ENCODE measurements at regions not wholly inside any gene's neighbourhood (a gene's known extent, or its start where the extent isn't known, plus 50 kb on each side); places are given as distances from the start of the nearest gene placed in this dataset.
A peak's percentile ranks its signal among the peaks of the same experiment; 100 is the strongest.

DNA sequence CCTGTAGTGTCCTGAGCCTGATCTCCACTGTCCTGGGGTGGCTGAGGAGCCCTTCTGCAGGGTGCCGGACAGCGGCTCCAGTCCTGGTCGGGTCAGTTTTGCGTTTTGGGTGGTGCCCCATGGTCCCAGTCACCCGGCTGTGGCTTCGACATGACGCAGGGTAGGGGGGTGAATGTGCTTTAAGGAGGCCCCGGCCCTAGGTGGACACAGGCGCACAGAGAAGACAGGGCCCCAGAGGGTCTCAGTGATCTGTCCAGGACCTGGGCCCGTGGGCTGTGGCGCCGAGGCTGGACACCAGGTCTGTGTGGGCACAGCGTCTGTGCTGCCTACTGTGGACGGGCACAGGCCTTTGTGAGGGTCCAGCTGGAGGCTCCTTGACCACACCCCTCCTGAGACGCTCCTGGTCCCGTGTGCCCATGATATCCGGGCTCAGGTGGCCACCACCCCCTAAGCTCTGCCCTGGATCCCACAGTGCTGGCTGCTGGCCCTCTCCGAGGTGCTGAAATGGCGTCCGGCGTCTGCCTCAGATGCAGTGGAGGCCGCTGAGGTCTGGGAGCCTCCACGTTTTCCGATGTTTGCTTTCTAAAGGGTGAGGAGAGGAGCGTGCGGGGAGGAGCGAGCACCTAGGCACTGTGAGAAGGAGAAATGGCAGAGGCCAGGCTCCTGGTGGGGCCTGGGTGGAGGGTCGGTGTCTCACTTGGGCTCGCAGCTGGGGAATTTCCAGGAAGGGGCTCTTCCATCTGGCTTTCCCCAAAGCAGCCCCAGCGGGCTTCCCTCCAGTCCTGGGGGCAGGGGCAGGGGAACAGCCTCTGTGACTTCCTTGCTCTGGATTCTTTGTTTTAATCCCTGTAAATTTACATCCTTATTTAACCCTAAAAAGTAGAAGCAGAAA lies 56.1 kb upstream of the ACSF3 start:
- TF ChIP-seq, protein P1, sequence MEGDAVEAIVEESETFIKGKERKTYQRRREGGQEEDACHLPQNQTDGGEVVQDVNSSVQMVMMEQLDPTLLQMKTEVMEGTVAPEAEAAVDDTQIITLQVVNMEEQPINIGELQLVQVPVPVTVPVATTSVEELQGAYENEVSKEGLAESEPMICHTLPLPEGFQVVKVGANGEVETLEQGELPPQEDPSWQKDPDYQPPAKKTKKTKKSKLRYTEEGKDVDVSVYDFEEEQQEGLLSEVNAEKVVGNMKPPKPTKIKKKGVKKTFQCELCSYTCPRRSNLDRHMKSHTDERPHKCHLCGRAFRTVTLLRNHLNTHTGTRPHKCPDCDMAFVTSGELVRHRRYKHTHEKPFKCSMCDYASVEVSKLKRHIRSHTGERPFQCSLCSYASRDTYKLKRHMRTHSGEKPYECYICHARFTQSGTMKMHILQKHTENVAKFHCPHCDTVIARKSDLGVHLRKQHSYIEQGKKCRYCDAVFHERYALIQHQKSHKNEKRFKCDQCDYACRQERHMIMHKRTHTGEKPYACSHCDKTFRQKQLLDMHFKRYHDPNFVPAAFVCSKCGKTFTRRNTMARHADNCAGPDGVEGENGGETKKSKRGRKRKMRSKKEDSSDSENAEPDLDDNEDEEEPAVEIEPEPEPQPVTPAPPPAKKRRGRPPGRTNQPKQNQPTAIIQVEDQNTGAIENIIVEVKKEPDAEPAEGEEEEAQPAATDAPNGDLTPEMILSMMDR (IDR thresholded peaks at IDR 0.05; ENCODE audit: insufficient read depth, low read length): no peak
- no peak for TF ChIP-seq POLR2AphosphoS5 (IDR thresholded peaks at IDR 0.05; ENCODE audit: low read depth)
- TF ChIP-seq, protein P2, sequence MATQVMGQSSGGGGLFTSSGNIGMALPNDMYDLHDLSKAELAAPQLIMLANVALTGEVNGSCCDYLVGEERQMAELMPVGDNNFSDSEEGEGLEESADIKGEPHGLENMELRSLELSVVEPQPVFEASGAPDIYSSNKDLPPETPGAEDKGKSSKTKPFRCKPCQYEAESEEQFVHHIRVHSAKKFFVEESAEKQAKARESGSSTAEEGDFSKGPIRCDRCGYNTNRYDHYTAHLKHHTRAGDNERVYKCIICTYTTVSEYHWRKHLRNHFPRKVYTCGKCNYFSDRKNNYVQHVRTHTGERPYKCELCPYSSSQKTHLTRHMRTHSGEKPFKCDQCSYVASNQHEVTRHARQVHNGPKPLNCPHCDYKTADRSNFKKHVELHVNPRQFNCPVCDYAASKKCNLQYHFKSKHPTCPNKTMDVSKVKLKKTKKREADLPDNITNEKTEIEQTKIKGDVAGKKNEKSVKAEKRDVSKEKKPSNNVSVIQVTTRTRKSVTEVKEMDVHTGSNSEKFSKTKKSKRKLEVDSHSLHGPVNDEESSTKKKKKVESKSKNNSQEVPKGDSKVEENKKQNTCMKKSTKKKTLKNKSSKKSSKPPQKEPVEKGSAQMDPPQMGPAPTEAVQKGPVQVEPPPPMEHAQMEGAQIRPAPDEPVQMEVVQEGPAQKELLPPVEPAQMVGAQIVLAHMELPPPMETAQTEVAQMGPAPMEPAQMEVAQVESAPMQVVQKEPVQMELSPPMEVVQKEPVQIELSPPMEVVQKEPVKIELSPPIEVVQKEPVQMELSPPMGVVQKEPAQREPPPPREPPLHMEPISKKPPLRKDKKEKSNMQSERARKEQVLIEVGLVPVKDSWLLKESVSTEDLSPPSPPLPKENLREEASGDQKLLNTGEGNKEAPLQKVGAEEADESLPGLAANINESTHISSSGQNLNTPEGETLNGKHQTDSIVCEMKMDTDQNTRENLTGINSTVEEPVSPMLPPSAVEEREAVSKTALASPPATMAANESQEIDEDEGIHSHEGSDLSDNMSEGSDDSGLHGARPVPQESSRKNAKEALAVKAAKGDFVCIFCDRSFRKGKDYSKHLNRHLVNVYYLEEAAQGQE (IDR thresholded peaks at IDR 0.05; ENCODE audit: insufficient replicate concordance, low read depth): peak; percentile 95
- TF ChIP-seq GABPA (IDR thresholded peaks at IDR 0.05; ENCODE audit: low read depth): no peak
